ENCODE measurements at regions not wholly inside any gene's neighbourhood (a gene's known extent, or its start where the extent isn't known, plus 50 kb on each side); places are given as distances from the start of the nearest gene placed in this dataset.

- TF ChIP-seq, protein P1, sequence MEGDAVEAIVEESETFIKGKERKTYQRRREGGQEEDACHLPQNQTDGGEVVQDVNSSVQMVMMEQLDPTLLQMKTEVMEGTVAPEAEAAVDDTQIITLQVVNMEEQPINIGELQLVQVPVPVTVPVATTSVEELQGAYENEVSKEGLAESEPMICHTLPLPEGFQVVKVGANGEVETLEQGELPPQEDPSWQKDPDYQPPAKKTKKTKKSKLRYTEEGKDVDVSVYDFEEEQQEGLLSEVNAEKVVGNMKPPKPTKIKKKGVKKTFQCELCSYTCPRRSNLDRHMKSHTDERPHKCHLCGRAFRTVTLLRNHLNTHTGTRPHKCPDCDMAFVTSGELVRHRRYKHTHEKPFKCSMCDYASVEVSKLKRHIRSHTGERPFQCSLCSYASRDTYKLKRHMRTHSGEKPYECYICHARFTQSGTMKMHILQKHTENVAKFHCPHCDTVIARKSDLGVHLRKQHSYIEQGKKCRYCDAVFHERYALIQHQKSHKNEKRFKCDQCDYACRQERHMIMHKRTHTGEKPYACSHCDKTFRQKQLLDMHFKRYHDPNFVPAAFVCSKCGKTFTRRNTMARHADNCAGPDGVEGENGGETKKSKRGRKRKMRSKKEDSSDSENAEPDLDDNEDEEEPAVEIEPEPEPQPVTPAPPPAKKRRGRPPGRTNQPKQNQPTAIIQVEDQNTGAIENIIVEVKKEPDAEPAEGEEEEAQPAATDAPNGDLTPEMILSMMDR (IDR thresholded peaks at IDR 0.05; ENCODE audit: borderline replicate concordance, extremely low read depth, low read length, poor library complexity, severe bottlenecking): peak; percentile 68
- TF ChIP-seq EZH2 (IDR thresholded peaks at IDR 0.05; ENCODE audit: borderline replicate concordance, low read depth, low read length, severe bottlenecking): no peak
Observed at GRCh38 chr4:180665994-180666824, 1577.0 kb upstream of the TENM3 start.
